GM12801 (cell line): ENCODE measurements at regions not wholly inside any gene's neighbourhood (a gene's known extent, or its start where the extent isn't known, plus 50 kb on each side); places are given as distances from the start of the nearest gene placed in this dataset.

Experiments
- CTCF ChIP-seq: IDR thresholded peaks from one replicate; pipeline ENCODE4 v1.5.1; 2011; ENCODE audit warnings: control low read depth; ENCODE audit not compliant: insufficient read length; ENCODE audit errors: extremely low read depth

GRCh38 chr20:57902473-57902872, 192.7 kb upstream of the PMEPA1 start:
- TF ChIP-seq CTCF = no peak

DNA sequence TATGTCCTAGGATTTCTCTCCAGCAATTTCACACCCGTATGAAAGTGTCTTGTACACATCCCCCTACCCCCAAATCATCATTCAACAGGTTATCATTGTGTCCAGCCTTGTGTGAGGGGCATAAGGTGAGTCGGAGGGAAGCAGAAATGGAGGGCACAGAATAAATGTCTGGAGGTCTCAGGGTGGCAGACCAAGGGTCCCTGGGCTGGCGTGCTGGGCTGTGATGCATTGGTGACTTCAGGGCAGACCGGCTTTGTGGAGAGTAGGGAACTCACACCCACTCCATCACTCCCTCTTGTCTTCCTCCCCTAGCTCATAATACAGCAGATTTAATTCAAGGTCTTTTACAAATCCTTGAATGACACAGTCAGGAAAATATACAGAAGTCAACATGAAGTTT, 191.7 kb upstream of the PMEPA1 start:
- TF ChIP-seq CTCF = no peak

DNA sequence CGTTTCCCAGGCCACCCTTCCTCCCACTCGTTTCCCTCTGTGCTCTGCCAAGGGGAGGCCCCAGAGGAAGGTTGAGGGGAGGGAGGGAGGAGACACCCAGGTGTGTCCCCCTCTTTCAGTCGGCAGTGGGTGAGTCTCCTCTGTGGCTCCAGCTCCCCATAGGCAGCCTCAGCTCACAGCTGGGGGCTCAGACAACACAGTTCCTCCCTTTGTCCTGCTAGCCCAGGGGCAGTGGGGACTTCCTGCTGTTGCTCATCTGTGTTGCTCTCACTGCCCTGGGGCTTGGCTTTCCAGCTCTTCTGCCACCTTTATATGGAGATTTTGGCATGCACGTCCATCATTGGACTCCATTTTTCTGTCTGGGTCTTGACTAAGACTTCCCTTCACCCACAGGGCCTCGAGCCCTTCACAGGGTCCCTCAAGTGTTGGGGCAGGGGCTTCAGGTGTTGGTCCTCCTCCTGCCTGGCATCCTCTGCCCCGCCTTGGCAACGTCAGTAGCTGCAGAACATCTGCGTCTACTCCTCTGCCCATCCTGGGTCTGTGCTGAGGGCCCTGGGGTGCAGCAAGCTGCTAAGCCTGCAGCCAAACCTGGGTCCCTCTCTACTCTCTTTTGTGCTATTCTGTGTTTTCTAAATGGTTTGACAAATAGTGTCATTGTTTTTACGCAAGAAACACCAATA, 190.6 kb upstream of the PMEPA1 start:
- no peak for TF ChIP-seq CTCF

DNA sequence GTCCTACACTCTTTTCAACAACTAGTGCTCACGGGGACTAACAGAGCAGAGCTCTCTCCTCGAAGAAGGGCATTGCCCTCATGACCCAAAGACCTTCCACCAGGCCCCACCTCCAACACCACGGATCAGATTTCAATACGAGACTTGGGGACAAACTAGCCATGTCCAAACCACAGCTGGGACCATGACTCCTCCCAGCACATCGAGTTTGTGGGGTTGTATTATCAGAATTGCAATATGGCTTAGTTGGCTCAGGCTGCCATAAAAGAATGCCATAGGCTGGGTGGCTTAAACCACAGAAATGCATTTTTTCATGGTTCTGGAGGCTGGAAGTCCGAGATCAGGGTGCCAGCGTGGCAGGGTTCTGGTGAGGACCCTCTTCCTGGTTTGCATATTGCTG, 189.7 kb upstream of the PMEPA1 start:
- no peak for TF ChIP-seq CTCF

GRCh38 chr20:57898332-57898731, 188.5 kb upstream of the PMEPA1 start:
- TF ChIP-seq CTCF = no peak

GRCh38 chr20:57897891-57898290, 188.1 kb upstream of the PMEPA1 start:
- no peak for TF ChIP-seq CTCF

DNA sequence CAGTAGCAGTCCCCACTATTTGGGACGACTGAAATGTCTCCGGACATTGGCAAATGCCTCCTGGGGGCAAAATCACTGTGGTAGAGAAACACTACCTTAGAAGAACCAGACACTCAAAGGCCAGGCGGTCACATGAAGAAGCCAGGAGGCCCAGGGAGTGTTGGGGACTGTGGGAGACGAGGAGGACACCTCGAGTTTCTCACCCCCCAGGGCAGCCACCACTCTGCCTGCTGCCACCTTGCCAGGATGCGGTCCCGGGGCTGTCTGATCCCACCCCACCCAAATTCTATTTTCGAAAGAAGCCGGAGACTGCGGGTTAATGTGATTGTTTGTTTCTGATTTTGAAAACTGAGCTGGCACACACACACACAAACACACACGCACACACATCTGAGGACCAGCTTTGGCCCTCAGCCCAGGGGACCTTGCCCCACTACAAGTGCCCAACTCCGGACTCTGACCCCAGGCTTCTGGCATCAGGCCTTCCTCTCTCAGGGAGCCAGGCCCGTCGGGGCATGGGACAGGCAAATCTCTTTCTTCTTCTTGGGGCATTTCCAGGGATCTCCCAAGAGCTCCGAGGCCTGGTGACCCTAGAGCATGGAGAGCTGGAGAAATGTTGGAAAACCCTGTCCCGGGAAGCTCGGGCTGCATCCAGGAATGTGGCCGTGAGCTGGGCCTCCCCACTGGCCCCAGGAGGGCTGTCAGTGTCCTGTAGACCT, 187.5 kb upstream of the PMEPA1 start:
- no peak for TF ChIP-seq CTCF
